Hindlimb muscle (tissue), 1 donor: ENCODE measurements at regions not wholly inside any gene's neighbourhood (a gene's known extent, or its start where the extent isn't known, plus 50 kb on each side); places are given as distances from the start of the nearest gene placed in this dataset.

ENCODE experiments used
- DNase-seq: peaks from one replicate; pipeline ENCODE4 v3.0.0-alpha.2; 2013

DNA sequence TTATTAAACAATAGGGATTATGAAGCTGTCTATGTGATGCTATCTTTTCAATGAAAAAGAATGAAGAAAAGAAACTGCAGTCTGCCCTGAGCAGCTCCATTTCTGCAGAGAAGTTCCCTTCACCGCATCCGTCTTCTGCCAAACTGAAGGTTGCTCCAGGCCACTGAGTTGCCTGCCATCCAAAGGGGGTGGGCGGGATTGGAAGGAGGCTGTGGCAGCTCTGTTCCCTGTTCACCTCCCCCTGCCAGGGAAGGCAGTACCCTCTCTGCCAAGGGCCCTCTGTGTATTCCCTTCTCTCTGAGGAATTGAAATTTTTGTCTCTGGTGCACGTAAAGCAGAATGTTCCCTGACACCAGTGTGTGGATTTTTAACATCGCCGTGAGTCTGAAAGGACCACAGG is 243.1 kb upstream of the GHITM start:
- no peak for DNase-seq

DNA sequence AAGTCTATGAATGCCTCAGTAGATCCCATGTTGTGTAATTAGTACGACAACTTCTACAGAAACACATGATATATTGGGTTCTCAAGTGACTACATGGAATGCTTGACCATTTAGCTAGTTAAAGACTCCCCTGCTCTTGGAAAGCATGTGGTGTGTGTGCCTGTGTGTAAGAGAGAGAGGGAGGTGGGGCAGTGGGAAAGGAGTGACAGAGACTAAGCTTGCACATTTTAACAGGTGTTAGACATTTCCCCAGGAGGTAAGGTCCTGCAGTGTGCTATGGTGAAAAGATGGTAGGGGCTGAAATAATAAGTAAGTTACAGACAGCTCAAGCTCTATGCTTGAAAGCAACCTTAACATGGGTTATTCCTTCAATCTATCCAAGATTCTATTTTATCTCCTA is 241.7 kb upstream of the GHITM start:
- no peak for DNase-seq

DNA sequence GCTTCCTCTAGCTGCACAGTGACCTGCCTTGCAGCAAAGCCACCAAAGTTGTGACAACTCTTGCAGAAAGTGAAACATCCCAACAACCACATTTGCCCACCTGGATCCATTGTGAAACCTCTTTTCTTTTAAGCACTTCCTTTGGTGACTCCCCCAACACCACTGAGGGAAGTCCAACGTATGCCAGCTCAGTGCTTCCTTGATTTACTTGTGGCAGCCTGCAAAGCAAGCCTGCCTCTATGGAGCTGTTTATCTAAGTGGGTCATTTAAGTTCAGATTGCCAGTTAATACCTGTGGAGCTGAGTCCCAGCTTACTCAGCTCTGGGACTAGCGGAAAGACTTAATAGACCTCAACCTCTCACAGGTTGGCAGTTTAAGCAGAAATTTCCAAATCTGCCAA is 230.8 kb upstream of the GHITM start:
- no peak for DNase-seq

DNA sequence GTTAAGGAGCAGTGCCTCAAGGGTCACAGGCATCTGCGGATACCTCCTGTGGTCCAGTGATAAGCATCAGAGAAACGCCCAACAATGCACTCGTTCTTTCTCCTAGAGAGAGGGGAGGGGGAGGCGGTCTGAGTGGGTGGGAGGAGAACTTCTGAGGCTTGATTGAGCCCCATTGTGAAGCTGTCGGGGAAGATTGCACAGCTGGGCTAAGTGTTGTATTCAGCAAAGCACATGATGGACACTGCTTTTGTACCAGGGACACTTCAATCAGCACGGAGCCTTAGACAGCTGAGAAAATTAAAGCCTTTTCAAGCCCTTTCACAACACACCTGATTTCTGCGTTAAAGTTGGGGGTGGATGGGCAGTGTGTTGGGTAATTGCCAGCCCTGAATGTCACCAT is 230.3 kb upstream of the GHITM start:
- DNase-seq, result no peak

DNA sequence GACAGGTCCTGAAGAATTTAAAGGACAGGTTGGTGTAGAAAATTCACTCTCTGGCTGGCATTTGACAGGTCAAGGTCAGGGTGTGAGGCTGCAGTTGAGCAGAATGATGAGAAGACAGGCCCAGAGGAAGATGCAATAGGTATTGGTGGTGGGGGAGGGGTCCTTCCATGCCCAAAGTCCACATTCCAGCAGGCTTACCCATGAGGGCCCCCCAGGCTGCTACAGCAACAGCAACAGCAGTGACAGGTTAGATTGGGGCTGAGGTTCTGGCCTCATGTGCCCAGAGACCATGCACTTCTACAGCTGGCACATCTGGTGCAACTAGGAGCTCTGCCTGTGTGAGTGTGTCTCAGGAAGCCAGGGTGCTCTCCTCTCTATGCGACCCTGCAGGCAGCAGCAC is 223.5 kb upstream of the GHITM start:
- DNase-seq, result no peak

DNA sequence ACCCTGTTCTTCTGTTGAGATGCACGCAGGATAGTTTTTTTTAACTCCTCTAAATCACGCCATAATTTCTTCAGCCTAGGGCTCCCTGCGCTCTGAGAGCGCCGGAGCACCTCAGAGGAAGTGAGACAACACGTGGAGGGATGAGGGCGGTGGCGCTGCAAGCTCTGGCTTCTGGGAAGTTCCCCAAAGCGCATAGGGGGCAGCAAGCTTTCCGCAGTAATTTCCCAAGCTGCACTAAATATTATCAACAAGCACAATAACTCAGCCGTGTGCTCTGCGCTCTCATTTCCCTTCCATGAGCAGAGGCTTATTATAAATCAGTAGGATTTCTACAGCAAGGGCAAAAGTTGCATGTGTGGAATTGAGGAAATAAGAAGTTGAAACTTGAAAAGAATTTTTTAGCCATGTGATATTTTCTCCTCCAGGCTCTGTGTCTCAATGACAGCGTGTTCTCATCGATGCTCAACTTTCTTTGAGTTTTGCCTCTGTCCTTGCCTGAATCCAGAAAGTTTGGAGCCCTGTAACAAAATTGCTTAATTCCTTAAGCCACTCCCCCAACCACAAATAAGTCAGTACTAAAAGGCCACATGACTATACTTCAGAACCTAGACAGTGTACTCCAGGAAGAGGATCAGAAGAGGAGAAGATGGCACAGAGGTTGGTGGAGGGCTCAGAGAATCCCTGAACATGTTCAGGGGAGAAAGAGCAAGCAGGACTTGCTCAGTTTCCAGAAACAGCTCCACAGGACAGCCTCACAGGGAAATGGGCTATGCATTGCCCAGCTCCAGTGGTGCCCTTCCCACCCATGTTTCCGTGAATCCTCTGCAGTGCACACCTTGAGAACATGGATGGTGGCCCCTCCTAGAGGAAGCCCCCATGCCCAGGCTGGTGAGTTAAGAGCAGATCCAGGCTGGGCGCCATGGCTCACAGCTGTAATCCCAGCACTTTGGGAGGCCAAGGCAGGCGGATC is 221.5 kb upstream of the GHITM start:
- peak; percentile 45 for DNase-seq

DNA sequence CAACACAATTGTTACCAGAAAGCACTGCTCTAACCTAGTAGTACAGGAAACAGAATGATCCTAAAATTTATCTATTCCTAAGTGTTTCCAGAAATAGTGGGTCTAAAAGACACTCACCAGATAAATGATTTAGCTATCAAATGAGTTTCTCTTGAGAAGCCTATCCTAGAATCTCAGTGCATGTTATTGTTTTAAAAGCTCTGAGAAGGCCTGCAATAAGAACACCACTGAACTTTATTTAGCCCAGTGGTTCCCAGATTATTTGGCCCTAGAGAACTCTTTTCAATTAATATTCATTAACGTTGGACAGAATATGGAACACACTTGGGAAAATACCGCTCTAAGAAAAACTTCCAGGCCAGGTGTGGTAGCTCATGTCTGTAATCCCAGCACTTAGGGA is 220.1 kb upstream of the GHITM start:
- no peak for DNase-seq

DNA sequence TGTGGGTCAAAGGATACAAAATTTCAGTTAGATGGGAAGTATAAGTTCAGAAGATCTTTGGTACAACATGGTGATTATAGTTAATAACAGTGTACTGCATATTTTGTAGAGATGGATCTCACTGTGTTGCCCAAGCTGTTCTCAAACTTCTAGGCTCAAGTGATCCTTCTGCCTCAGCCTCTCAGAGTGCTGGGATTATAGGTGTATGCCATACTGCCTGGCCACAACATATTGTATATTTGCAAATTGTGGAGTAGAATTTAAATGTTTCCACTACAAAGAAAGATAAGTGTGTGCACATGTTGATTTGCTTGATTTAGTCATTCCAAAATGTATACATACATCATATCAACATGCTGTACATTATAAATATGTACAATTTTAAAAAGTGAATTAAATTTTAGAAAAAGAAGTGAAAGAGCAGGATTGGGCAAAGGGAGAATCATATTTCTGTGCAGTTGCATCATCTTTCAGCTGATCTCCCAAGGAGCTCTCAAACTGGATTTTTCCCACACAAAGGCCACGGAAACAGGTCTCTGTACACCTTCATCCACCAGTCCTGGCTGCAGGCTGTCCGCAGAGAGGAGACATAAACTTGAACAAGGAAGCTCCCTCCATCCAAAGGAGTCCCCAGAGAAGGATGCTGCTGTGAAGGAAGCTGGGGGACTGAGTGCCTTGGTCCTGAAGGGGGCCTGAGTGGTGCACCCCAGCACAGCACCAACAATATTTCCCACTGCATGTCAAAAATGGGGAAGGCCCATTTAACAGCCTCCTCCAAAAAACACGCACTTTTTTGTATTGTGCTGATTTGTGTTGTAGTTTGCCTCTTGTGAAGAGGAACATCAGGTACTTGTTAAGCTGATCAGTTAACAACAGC is 217.1 kb upstream of the GHITM start:
- DNase-seq, result no peak

DNA sequence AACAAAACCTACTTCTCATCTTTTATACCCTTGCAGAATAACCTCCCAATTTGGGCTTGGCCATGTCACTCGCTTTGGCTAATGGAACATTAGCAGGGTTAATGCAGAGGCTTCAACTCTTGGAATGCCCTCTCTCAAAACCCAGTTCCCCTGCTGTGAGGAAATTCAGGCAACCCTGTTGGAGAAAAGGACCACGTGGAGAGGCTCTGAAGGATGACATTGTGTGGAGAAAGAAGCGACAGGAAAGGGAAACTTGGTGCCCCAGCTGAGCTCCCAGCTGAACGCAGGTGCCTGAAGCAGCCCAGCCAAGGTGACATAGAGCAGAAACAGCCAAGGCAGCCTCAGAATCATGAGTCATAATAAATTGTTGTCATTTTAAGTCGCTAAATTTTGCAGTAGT is 214.2 kb upstream of the GHITM start:
- DNase-seq, result no peak

DNA sequence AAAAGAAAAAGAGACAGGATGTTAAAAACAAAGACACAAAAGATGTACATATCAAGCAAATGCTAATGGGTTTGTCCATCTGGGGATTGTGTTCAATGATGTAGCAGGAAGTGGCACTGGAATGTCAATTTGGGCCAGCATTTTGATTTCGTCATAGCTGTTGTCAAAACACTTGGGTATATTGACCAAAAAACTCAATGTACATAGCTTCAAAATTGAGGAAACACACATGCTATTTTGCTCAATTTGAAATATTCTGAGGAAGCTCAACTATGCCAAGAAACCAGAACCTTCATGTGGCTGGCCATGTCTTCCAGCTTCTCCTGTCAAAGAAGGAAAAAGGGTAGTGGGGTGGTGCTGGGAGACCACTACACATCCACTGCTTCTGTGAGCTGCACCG is 212.7 kb upstream of the GHITM start:
- DNase-seq, result no peak

DNA sequence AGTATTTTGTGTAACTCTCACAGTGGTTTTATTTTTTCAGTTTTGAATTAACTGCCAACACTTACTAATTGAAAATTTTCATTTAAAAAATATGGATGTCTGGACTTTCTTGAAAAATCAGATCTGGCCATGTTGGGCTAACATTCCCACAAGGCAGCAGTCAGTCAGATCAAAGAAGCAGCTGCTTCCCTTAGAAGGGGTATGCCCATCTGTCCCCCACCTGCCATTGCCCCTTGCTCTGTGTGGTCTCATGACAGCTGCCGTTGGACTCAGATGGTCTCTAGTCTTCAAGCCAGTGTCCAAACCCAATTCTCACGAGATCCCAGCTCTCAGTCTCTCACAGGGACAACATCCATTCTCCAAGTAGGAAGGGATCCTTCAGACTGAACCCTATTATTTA is 212.1 kb upstream of the GHITM start:
- DNase-seq, result no peak

DNA sequence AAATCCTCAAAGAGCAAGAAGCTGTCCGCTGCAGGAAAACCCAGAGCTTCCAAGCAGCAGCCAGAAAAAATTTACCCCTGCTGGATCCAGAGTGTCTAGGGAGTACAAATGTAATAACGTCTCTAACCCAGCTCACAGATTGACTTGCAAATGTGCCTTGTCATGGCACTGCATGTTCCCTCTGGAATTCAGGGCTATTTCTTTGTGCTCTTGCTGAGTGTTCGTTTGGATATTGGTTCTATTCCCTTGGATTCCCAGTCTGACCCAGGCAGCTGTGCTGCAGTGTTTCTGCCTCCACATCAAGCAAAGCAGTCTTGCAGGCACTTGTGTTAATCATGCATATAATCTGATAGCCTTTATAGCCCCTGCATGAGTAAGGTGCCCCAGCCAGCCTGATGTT is 209.9 kb upstream of the GHITM start:
- no peak for DNase-seq

DNA sequence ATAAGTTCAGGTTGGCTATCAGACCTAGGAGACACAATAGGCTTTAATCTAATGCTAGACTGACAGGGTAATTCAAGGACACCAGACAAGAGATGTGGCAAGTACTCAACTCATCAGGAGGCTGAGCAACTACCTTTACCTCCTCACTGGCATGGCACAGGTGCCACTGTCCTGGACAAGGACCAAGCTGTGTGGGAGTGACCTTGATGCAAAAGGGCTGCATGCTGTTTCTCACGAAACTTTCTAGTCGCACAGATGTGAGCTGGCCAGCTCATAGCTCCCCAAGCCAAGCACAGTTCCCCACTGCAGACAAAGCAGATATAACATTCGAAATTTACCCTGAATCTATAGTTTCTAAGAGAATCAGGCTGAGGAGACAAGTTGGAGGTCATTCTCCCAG is 207.6 kb upstream of the GHITM start:
- DNase-seq, result no peak

DNA sequence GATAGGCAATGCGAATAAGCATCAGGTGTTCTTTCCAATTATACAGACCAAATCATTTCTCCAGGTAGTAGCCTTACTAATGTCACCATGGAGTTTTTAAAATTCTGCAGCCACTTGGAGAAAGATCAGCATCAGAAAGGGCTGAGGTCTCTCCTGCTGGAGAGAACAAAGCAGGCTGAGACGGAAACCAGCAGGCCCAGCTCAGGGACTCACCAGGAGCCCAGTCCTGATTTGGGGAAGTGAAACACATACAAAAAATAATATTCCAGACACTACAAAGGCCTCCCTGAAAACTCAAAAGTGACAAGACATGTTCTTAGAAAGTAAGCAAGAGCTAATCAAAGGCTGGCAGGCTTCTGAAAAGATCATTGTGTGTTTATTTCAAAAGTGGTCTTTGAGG is 207.1 kb upstream of the GHITM start:
- DNase-seq, result no peak

DNA sequence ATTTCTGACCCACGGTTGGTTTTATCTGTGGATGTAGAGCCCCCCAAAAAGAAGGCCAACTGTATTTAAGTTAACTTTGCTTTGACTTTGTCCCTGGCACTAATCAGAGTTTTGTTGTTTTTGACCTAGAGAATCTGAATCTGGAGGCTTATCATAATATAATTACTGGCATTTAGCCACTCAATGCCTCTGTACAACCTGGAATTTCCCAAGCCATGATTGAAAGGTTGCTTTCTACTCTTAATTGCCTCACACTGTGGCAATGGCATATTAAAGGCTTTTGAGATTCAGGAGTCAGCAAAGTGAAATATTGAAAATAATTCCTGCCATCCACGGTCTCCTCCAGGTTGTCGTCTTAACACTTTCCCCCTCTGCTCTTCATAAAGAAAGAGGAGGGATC is 205.2 kb upstream of the GHITM start:
- no peak for DNase-seq

DNA sequence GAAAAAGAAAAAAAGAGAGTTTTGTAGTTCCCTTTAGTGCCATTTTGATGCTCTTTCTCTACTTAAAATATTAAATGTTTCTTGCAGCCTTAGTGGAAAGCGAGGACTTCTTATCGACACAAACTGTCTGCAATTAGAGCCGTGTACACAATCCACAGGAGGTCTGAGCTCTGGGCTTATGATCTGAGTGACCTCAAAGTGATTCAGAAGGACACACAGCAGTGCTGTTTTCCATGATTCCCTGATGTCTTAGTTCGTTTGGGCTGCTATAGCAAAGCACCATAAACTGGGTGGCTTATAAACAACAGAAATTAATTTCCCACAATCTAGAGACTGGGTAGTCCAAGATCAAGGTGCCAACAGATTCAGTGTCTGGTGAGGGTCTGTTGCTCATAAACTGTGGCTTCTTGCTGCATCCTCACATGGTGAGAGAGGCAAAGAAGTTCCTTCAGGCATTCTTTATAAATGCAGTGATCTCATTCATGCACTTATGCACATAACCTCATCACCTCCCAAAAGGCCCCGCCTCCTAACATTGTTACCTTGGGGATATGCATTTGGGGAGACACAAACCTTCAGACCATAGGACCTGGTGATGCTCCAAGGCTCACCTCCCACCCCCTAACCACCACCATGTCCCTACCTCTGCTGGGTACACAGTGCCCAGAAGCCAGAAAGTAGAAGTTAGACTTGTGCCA is 204.5 kb upstream of the GHITM start:
- no peak for DNase-seq

DNA sequence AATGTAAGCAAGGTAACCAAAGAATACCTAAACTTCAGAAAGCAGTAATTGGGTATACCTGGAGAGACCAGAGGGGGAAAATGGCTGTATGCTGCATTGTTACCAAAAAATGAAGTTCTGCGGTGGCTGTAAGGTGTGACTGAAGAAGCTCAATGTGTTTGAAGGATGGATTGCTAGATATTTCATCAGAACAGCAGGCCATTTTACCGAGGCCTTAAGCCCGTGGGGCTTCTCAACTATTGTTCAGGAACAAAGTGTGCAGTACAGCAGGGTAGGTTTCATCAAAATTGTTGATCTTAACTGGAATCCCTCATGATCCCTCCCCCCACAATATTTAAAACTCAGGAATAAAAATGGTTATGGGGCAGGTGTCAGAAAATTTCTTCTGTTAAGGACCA is 204.0 kb upstream of the GHITM start:
- DNase-seq, result no peak

DNA sequence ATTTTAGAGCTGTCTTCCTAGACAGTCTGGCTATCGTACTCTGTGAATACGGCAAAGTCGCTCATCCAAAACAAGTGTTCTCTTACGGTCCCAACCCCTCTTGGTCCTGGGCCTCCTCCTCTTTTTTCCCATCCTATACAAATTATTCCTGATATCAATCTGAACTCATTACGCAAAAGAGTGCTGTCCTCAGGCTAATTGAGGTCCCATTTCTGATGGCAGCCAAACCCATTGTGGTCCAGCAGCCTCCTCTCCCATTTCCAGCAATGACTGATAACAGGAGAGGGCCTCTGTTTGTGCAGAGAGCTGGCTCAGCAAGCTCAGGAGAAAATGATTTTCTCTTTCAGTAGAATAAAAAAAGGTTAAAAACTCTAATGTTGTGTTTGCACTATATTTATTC is 203.4 kb upstream of the GHITM start:
- no peak for DNase-seq

DNA sequence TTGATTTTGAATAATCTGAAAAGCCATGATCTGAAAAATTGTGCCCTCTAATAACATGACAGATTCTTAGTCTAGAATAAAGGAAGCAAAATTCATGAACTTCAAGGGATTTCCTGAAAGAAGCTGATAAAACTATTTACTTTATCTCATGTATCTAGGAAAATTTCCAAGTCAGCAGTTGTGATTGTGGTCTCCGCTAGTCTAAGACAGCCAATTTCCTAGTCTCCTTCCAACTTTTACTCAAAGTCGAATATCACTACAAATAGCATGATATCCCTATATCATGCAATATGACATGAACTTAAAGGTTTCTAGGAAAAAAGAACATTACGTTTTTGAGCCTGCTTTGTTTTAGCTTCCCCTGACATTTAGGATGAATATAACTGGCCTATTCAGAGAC is 202.1 kb upstream of the GHITM start:
- no peak for DNase-seq

DNA sequence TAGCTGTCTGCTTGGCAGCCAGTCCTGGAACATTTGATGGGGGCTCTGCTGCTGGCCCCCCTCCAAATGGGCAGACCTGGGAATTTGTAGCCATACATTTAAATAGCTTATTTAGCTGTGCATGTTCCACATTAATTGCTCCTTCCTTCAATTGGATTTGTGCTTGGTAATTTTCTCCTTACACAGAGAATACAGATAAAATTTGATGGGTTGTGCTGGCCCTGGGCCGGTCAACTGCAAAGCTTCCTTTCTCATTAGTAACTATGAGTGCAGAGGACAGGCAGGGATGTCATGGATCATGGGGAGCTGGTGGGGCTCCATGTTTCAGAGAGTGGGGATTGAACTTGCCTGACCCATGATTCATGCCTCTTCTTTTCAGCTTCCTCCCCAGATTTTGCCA is 201.5 kb upstream of the GHITM start:
- DNase-seq, result no peak

DNA sequence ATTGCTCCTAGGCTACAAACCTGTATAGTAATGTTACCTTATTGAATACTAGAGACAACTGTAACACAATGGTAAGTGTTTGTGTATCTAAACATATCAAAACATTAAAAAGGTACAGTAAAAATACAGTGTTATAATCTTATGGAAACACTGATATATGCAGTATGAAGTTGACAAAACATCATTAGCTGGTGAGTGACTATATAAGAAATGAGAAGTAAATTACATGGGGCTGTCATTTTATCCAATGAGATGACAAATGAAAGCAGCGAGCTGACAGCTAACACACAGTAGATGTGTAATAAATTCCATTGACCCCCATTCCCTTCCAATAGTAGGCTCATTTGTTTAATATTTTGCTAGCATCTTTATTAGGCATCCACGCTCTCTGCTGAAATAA is 198.1 kb upstream of the GHITM start:
- DNase-seq, result no peak

DNA sequence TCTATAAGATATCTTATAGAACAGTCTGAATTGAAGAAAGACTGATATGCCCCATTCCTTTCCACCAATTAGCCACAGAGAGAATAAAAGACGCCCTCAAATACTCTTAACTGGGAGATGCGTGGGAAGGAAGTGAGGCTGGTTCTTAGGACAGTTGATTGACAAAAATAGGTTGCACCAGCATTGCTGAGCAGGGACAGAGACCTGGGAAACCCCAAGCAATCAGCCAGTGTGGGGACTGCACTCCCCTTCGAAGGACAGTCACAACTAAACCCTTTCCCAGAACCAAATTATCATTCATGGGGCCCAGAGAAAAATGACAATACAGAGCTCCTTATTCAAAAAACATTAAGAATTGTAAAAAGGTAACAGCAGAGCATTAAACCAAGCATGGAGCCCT is 196.9 kb upstream of the GHITM start:
- DNase-seq, result no peak

DNA sequence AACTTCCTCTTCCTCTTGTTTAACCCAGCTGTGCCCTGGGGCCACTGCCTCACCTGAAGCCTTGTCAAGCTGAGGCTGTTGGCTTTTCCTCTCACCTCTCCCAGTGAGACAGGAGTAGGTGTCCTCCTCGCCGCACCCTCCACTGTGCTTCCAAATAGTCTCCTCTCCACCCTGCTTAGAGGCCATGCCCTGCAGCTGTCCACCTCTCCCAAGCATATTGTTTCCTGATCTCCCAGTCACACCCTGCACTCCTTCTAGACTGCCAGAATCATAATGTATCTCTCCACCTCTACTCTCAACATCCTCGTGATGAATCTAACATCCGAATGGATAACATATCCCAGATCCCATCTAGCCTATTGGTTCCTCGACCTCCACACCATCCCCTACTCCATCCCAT is 196.3 kb upstream of the GHITM start:
- DNase-seq, result no peak
